WTC11 (cell line): ENCODE measurements at regions not wholly inside any gene's neighbourhood (a gene's known extent, or its start where the extent isn't known, plus 50 kb on each side); places are given as distances from the start of the nearest gene placed in this dataset.

Experiments used
- ATAC-seq: fragments of 200-7000 bp; cut with Tn5 transposase; 2 replicates; pipeline ENCODE4 v1.10.0; 2021; ENCODE audit warnings: mild to moderate bottlenecking, moderate library complexity
- CTCF ChIA-PET: fragments of 300-600 bp; sonication (Branson Sonifier 250); formaldehyde crosslinking; loops from one replicate; lab custom pipeline; 2021; ENCODE audit warnings: antibody characterized with exemption; lab: Charles Lee
- POLR2A ChIA-PET: fragments of 350-600 bp; sonication (Branson Sonifier 250); formaldehyde crosslinking; loops from one replicate; lab custom pipeline; 2021; ENCODE audit warnings: antibody characterized with exemption; lab: Charles Lee
- DNase-seq: peaks from one replicate; pipeline ENCODE4 v3.0.0; 2021; ENCODE audit warnings: low spot score
- H3K27ac Mint-ChIP-seq: 2 replicates; pipeline ENCODE4 v1.8.0; 2021; ENCODE audit warnings: mixed read lengths
- H3K27me3 Mint-ChIP-seq: 2 replicates; pipeline ENCODE4 v1.8.0; 2021; ENCODE audit warnings: low read depth, mild to moderate bottlenecking, moderate library complexity, mixed read lengths
- H3K36me3 Mint-ChIP-seq: 2 replicates; pipeline ENCODE4 v1.8.0; 2021; ENCODE audit warnings: mixed read lengths
- H3K4me1 Mint-ChIP-seq: 2 replicates; pipeline ENCODE4 v1.8.0; 2022; ENCODE audit warnings: mixed read lengths
- H3K4me3 Mint-ChIP-seq: 2 replicates; pipeline ENCODE4 v1.8.0; 2021; ENCODE audit warnings: mild to moderate bottlenecking, moderate library complexity, mixed read lengths
- H3K9me3 Mint-ChIP-seq: 2 replicates; pipeline ENCODE4 v1.8.0; 2021; ENCODE audit warnings: mixed read lengths
- CBFB ChIP-seq: sonication (generic); formaldehyde crosslinking; IDR thresholded peaks from 2 replicates; pipeline ENCODE4 v1.8.1; 2022; ENCODE audit warnings: mild to moderate bottlenecking, low read depth, missing genetic modification reagents
- CREB1 ChIP-seq: sonication (generic); formaldehyde crosslinking; IDR thresholded peaks from 2 replicates; pipeline ENCODE4 v1.8.0; 2023; ENCODE audit warnings: mild to moderate bottlenecking, missing genetic modification reagents
- E2F1 ChIP-seq: sonication (generic); formaldehyde crosslinking; IDR thresholded peaks from 2 replicates; pipeline ENCODE4 v1.8.0; 2022; ENCODE audit warnings: mild to moderate bottlenecking, missing genetic modification reagents
- ELF4 ChIP-seq: sonication (generic); formaldehyde crosslinking; IDR thresholded peaks from 2 replicates; pipeline ENCODE4 v1.8.1; 2022; ENCODE audit warnings: low read depth, mild to moderate bottlenecking, moderate library complexity, missing genetic modification reagents
- ETV6 ChIP-seq: sonication (generic); formaldehyde crosslinking; IDR thresholded peaks from 2 replicates; pipeline ENCODE4 v1.8.1; 2022; ENCODE audit warnings: mild to moderate bottlenecking, missing genetic modification reagents
- FOXK1 ChIP-seq: sonication (generic); formaldehyde crosslinking; IDR thresholded peaks from 2 replicates; pipeline ENCODE4 v1.8.0; 2022; ENCODE audit warnings: mild to moderate bottlenecking, moderate library complexity, missing genetic modification reagents
- FOXP1 ChIP-seq: sonication (generic); formaldehyde crosslinking; IDR thresholded peaks from 2 replicates; pipeline ENCODE4 v1.8.0; 2022; ENCODE audit warnings: missing genetic modification reagents, mild to moderate bottlenecking, moderate library complexity, borderline replicate concordance
- MAX ChIP-seq: sonication (generic); formaldehyde crosslinking; IDR thresholded peaks from 2 replicates; pipeline ENCODE4 v1.8.0; 2022; ENCODE audit warnings: mild to moderate bottlenecking, missing genetic modification reagents
- NR1H2 ChIP-seq: sonication (generic); formaldehyde crosslinking; IDR thresholded peaks from 2 replicates; pipeline ENCODE4 v1.9.0; 2021; ENCODE audit warnings: mild to moderate bottlenecking, moderate library complexity, missing genetic modification reagents
- PREB ChIP-seq: sonication (generic); formaldehyde crosslinking; IDR thresholded peaks from 2 replicates; pipeline ENCODE4 v1.8.1; 2022; ENCODE audit warnings: mild to moderate bottlenecking, missing genetic modification reagents, moderate library complexity, borderline replicate concordance
- ZBTB21 ChIP-seq: sonication (generic); formaldehyde crosslinking; IDR thresholded peaks from 2 replicates; pipeline ENCODE4 v1.8.1; 2023; ENCODE audit warnings: mild to moderate bottlenecking, missing genetic modification reagents, borderline replicate concordance
- ZMAT4 ChIP-seq: fragments of 250-450 bp; sonication (Bioruptor Pico); IDR thresholded peaks from 2 replicates; pipeline ENCODE4 v1.9.0; 2021; ENCODE audit warnings: mild to moderate bottlenecking
- ZNF121 ChIP-seq: sonication (generic); formaldehyde crosslinking; IDR thresholded peaks from 2 replicates; pipeline ENCODE4 v1.8.0; 2023; ENCODE audit warnings: missing genetic modification reagents
- ZNF396 ChIP-seq: fragments of 250-450 bp; sonication (Bioruptor Pico); IDR thresholded peaks from 2 replicates; pipeline ENCODE4 v1.8.0; 2021; ENCODE audit warnings: mild to moderate bottlenecking, moderate library complexity, borderline replicate concordance
- ZNF416 ChIP-seq: fragments of 250-450 bp; sonication (Bioruptor Pico); IDR thresholded peaks from 2 replicates; pipeline ENCODE4 v1.9.0; 2021; ENCODE audit warnings: mild to moderate bottlenecking, inconsistent platforms
- TF ChIP-seq, protein P1 (sequence below): sonication (generic); formaldehyde crosslinking; IDR thresholded peaks from 2 replicates; pipeline ENCODE4 v1.8.1; 2022; ENCODE audit warnings: missing genetic modification reagents, borderline replicate concordance
- TF ChIP-seq, protein P2 (sequence below): fragments of 250-450 bp; sonication (Bioruptor Pico); IDR thresholded peaks from 2 replicates; pipeline ENCODE4 v1.9.0; 2021; ENCODE audit warnings: moderate library complexity, mild to moderate bottlenecking, inconsistent platforms, borderline replicate concordance
- TF ChIP-seq, protein P3 (sequence below): sonication (generic); formaldehyde crosslinking; IDR thresholded peaks from 2 replicates; pipeline ENCODE4 v1.8.0; 2022; ENCODE audit warnings: missing genetic modification reagents
- TF ChIP-seq, protein P4 (sequence below): sonication (generic); formaldehyde crosslinking; IDR thresholded peaks from 2 replicates; pipeline ENCODE4 v1.8.0; 2023; ENCODE audit warnings: missing genetic modification reagents
- TF ChIP-seq, protein P5 (sequence below): fragments of 250-450 bp; sonication (Bioruptor Pico); IDR thresholded peaks from 2 replicates; pipeline ENCODE4 v1.9.0; 2021; ENCODE audit warnings: mild to moderate bottlenecking

DNA sequence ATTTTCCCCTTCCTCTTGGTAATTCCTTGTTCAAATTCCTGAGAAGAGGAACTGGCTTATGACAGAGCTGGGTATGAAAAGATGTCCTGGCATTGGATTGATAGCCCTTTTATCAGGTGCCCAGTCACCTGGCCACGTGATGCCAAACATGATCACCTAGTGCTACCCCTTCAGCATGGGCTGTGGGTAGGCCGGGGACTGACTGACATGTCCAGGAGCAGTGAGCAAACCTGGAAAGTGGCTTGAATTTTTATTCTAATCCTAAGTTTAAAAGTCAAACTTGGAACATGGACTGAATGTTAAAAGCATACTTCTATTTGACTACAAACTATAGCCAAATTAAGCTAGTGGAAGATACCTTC lies 99.7 kb upstream of the CXCL13 start (continued):
- TF ChIP-seq MAX (no peak), ELF4 (CRISPR knock-in tag) (no peak)

DNA sequence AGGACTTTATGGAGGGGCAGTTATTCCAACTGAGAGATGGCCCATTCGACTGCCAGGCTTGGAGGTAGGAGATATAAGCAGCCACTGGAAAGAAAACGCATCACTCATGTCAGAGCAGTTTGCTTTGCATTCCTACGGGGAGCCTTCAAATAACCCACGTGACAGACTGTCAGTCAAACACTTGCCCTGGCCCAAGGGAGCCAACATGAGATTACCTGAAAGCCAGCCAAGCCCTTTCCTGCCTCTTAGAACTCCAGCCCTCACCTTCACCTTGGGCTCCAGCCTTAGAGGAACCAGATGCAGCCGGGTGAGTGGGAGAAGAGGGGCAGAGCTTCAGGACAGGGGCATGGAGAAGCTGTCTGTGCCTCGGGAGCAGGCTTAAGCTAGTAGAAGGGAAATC lies 95.3 kb upstream of the CXCL13 start:
- Mint-ChIP-seq H3K4me3 (no peak overlapping the region), H3K4me1 (no peaks in the 10 kb centered on the region), H3K27me3 (peaks cover 5% of the 10 kb centered on the region), H3K27ac (no peak overlapping the region), H3K9me3 (0 out of 2 replicates have a peak, but pooled peaks cover 3% of the 10 kb centered on the region), H3K36me3 (no peaks in the 10 kb centered on the region)
- ChIA-PET CTCF (interaction anchor here (0.9 to 1.5 kb wide), 2 partner anchors 68 to 90 kb away, joined by 3 to 7 read pairs; no protein-coding TSS in a partner anchor), POLR2A (no interaction called here)
- ATAC-seq, result peak; percentile 60
- TF ChIP-seq ELF4 (CRISPR knock-in tag), result no peak
- no peak for TF ChIP-seq FOXP1 (CRISPR knock-in tag)
- TF ChIP-seq, protein P1, sequence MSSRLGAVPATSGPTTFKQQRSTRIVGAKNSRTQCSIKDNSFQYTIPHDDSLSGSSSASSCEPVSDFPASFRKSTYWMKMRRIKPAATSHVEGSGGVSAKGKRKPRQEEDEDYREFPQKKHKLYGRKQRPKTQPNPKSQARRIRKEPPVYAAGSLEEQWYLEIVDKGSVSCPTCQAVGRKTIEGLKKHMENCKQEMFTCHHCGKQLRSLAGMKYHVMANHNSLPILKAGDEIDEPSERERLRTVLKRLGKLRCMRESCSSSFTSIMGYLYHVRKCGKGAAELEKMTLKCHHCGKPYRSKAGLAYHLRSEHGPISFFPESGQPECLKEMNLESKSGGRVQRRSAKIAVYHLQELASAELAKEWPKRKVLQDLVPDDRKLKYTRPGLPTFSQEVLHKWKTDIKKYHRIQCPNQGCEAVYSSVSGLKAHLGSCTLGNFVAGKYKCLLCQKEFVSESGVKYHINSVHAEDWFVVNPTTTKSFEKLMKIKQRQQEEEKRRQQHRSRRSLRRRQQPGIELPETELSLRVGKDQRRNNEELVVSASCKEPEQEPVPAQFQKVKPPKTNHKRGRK (CRISPR knock-in tag), result no peak
- TF ChIP-seq ETV6 (CRISPR knock-in tag), result no peak
- TF ChIP-seq ZNF121 (CRISPR knock-in tag), result no peak
- TF ChIP-seq FOXK1 (CRISPR knock-in tag), result no peak
- TF ChIP-seq ZNF396 (CRISPR knock-in tag), result no peak
- no peak for TF ChIP-seq ZMAT4 (CRISPR knock-in tag)
- DNase-seq, result no peak

GRCh38 chr4:77525538-77525937 lies 80.1 kb upstream of the CXCL13 start:
- Mint-ChIP-seq H3K27me3 (peaks cover 6% of the 10 kb centered on the region), H3K4me3 (no peak overlapping the region), H3K27ac (no peak overlapping the region), H3K36me3 (no peaks in the 10 kb centered on the region), H3K9me3 (peaks cover 66% of the 10 kb centered on the region), H3K4me1 (no peaks in the 10 kb centered on the region)
- DNase-seq, result no peak
- ATAC-seq, result no peak
- CTCF ChIA-PET, result no interaction called here
- POLR2A ChIA-PET, result no interaction called here
- no peak for TF ChIP-seq PREB
- TF ChIP-seq, protein P2, sequence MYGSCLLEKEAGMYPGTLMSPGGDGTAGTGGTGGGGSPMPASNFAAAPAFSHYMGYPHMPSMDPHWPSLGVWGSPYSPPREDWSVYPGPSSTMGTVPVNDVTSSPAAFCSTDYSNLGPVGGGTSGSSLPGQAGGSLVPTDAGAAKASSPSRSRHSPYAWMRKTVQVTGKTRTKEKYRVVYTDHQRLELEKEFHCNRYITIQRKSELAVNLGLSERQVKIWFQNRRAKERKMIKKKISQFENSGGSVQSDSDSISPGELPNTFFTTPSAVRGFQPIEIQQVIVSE (CRISPR knock-in tag), result no peak
- TF ChIP-seq ZBTB21 (CRISPR knock-in tag), result no peak
- TF ChIP-seq NR1H2, result no peak
- TF ChIP-seq E2F1 (CRISPR knock-in tag), result no peak
- no peak for TF ChIP-seq ZMAT4 (CRISPR knock-in tag)
- TF ChIP-seq CBFB (CRISPR knock-in tag), result no peak
- TF ChIP-seq ZNF416 (CRISPR knock-in tag), result no peak
- TF ChIP-seq CREB1 (CRISPR knock-in tag), result no peak
- TF ChIP-seq, protein P3, sequence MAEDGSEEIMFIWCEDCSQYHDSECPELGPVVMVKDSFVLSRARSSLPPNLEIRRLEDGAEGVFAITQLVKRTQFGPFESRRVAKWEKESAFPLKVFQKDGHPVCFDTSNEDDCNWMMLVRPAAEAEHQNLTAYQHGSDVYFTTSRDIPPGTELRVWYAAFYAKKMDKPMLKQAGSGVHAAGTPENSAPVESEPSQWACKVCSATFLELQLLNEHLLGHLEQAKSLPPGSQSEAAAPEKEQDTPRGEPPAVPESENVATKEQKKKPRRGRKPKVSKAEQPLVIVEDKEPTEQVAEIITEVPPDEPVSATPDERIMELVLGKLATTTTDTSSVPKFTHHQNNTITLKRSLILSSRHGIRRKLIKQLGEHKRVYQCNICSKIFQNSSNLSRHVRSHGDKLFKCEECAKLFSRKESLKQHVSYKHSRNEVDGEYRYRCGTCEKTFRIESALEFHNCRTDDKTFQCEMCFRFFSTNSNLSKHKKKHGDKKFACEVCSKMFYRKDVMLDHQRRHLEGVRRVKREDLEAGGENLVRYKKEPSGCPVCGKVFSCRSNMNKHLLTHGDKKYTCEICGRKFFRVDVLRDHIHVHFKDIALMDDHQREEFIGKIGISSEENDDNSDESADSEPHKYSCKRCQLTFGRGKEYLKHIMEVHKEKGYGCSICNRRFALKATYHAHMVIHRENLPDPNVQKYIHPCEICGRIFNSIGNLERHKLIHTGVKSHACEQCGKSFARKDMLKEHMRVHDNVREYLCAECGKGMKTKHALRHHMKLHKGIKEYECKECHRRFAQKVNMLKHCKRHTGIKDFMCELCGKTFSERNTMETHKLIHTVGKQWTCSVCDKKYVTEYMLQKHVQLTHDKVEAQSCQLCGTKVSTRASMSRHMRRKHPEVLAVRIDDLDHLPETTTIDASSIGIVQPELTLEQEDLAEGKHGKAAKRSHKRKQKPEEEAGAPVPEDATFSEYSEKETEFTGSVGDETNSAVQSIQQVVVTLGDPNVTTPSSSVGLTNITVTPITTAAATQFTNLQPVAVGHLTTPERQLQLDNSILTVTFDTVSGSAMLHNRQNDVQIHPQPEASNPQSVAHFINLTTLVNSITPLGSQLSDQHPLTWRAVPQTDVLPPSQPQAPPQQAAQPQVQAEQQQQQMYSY (CRISPR knock-in tag), result no peak
- no peak for TF ChIP-seq FOXK1 (CRISPR knock-in tag)
- TF ChIP-seq, protein P4, sequence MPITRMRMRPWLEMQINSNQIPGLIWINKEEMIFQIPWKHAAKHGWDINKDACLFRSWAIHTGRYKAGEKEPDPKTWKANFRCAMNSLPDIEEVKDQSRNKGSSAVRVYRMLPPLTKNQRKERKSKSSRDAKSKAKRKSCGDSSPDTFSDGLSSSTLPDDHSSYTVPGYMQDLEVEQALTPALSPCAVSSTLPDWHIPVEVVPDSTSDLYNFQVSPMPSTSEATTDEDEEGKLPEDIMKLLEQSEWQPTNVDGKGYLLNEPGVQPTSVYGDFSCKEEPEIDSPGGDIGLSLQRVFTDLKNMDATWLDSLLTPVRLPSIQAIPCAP (CRISPR knock-in tag), result no peak
- TF ChIP-seq, protein P5, sequence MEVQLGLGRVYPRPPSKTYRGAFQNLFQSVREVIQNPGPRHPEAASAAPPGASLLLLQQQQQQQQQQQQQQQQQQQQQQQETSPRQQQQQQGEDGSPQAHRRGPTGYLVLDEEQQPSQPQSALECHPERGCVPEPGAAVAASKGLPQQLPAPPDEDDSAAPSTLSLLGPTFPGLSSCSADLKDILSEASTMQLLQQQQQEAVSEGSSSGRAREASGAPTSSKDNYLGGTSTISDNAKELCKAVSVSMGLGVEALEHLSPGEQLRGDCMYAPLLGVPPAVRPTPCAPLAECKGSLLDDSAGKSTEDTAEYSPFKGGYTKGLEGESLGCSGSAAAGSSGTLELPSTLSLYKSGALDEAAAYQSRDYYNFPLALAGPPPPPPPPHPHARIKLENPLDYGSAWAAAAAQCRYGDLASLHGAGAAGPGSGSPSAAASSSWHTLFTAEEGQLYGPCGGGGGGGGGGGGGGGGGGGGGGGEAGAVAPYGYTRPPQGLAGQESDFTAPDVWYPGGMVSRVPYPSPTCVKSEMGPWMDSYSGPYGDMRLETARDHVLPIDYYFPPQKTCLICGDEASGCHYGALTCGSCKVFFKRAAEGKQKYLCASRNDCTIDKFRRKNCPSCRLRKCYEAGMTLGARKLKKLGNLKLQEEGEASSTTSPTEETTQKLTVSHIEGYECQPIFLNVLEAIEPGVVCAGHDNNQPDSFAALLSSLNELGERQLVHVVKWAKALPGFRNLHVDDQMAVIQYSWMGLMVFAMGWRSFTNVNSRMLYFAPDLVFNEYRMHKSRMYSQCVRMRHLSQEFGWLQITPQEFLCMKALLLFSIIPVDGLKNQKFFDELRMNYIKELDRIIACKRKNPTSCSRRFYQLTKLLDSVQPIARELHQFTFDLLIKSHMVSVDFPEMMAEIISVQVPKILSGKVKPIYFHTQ (CRISPR knock-in tag), result no peak
- TF ChIP-seq FOXP1 (CRISPR knock-in tag), result no peak
